Esophagus muscularis mucosa (tissue), 4 donors: ENCODE measurements at regions not wholly inside any gene's neighbourhood (a gene's known extent, or its start where the extent isn't known, plus 50 kb on each side); places are given as distances from the start of the nearest gene placed in this dataset.

Experiments used
- CTCF ChIP-seq, 3 experiments: fragments of 200-600 bp in 2 of 3; fragments of 450-650 bp in 1 of 3; sonication (generic) in 2 of 3; IDR thresholded peaks; one replicate each; pipeline ENCODE4 v1.5.1; 2017 to 2019; ENCODE audit warnings: antibody characterized with exemption in 3 of 3, mild to moderate bottlenecking in 2 of 3, moderate library complexity in 1 of 3
- EP300 ChIP-seq: sonication (generic); formaldehyde crosslinking; IDR thresholded peaks from one replicate; pipeline ENCODE4 v1.6.1; 2017; ENCODE audit warnings: antibody characterized with exemption
- POLR2A ChIP-seq: fragments of 450-650 bp; IDR thresholded peaks from one replicate; pipeline ENCODE4 v1.6.1; 2017; ENCODE audit warnings: antibody characterized with exemption, moderate library complexity, mild to moderate bottlenecking, low read depth

- TF ChIP-seq CTCF (IDR thresholded peaks at IDR 0.05) = peak; percentile 63 to 74 (median 64)
- no peak for TF ChIP-seq EP300
- TF ChIP-seq POLR2A = no peak
Observed at GRCh38 chr15:38690719-38691332, 126.2 kb upstream of the RASGRP1 start.
